ENCODE measurements at regions not wholly inside any gene's neighbourhood (a gene's known extent, or its start where the extent isn't known, plus 50 kb on each side); places are given as distances from the start of the nearest gene placed in this dataset.
"Not testable (repeated sequence)": the region's sequence is repeated elsewhere in the genome, so short reads cannot be mapped to it uniquely, and the experiment has no call there.

- no peaks in the 10 kb centered on the region for H3K9me3 ChIP-seq
- no peaks in the 10 kb centered on the region for H3K27me3 ChIP-seq
- H3K4me3 ChIP-seq, result no peak overlapping the region
- DNase-seq (no peak), ATAC-seq (no peak)
- no peaks in the 10 kb centered on the region for H3K4me1 ChIP-seq
- H3K27ac ChIP-seq, result no peak overlapping the region
- H3K36me3 ChIP-seq, result no peaks in the 10 kb centered on the region
- intact Hi-C loops (cut with DNase I), result no loop called here
- TF ChIP-seq POLR2A (IDR thresholded peaks at IDR 0.05) (no peak), CTCF (IDR thresholded peaks at IDR 0.05) (no peak)
- 81% methylated on average over 4 of the region's 4 CpGs for WGBS (ENCODE audit: insufficient coverage, low coverage, low lambda C conversion rate, missing lambda C conversion rate)
Observed at GRCh38 chr5:167936022-167936421, 355.4 kb upstream of the WWC1 start.

GRCh38 chr5:167936944-167937634, 354.4 kb upstream of the WWC1 start:
- H3K4me1 ChIP-seq, result no peaks in the 10 kb centered on the region
- ATAC-seq (no peak), DNase-seq (no peak)
- H3K27ac ChIP-seq, result no peak overlapping the region
- intact Hi-C loops (cut with DNase I), result no loop called here
- no peaks in the 10 kb centered on the region for H3K36me3 ChIP-seq
- TF ChIP-seq CTCF (IDR thresholded peaks at IDR 0.05), result no peak
- no peak for TF ChIP-seq POLR2A (IDR thresholded peaks at IDR 0.05)
- no peaks in the 10 kb centered on the region for H3K27me3 ChIP-seq
- no peaks in the 10 kb centered on the region for H3K9me3 ChIP-seq
- H3K4me3 ChIP-seq, result no peak overlapping the region
- 74% methylated on average over 6 of the region's 6 CpGs for WGBS (ENCODE audit: insufficient coverage, low coverage, low lambda C conversion rate, missing lambda C conversion rate)

- 69% methylated on average over 8 of the region's 8 CpGs for WGBS (ENCODE audit: insufficient coverage, low coverage, low lambda C conversion rate, missing lambda C conversion rate)
- Histone ChIP-seq H3K9me3 (no peaks in the 10 kb centered on the region), H3K27me3 (no peaks in the 10 kb centered on the region), H3K4me3 (no peak overlapping the region), H3K4me1 (no peaks in the 10 kb centered on the region), H3K36me3 (no peaks in the 10 kb centered on the region), H3K27ac (no peak overlapping the region)
- TF ChIP-seq CTCF (IDR thresholded peaks at IDR 0.05) (no peak), POLR2A (IDR thresholded peaks at IDR 0.05) (no peak)
- no peak for DNase-seq
- intact Hi-C loops (cut with DNase I), result no loop called here
- no peak for ATAC-seq
Observed at GRCh38 chr5:167937635-167937998, 353.8 kb upstream of the WWC1 start.

- ATAC-seq, result no peak
- Histone ChIP-seq H3K27ac (no peak overlapping the region), H3K4me3 (no peak overlapping the region), H3K9me3 (no peaks in the 10 kb centered on the region), H3K27me3 (no peaks in the 10 kb centered on the region), H3K4me1 (no peaks in the 10 kb centered on the region), H3K36me3 (no peaks in the 10 kb centered on the region)
- WGBS (ENCODE audit: insufficient coverage, low coverage, low lambda C conversion rate, missing lambda C conversion rate), result 87% methylated on average over 5 of the region's 6 CpGs
- intact Hi-C loops (cut with DNase I), result no loop called here
- DNase-seq, result no peak
- TF ChIP-seq POLR2A (IDR thresholded peaks at IDR 0.05) (no peak), CTCF (IDR thresholded peaks at IDR 0.05) (no peak)
Observed at GRCh38 chr5:167939686-167940085, 351.8 kb upstream of the WWC1 start.

GRCh38 chr5:167940911-167941310, 350.5 kb upstream of the WWC1 start:
- no peaks in the 10 kb centered on the region for H3K36me3 ChIP-seq
- intact Hi-C loops (cut with DNase I), result no loop called here

GRCh38 chr5:167941556-167941955, 349.9 kb upstream of the WWC1 start:
- not testable (repeated sequence) for ATAC-seq

More at GRCh38 chr5:167940911-167941310, 350.5 kb upstream of the WWC1 start:
- Histone ChIP-seq H3K27ac (no peak overlapping the region), H3K9me3 (no peaks in the 10 kb centered on the region), H3K4me1 (no peaks in the 10 kb centered on the region), H3K27me3 (no peaks in the 10 kb centered on the region), H3K4me3 (no peak overlapping the region)
- ATAC-seq (no peak), DNase-seq (no peak)
- TF ChIP-seq CTCF (IDR thresholded peaks at IDR 0.05) (no peak), POLR2A (IDR thresholded peaks at IDR 0.05) (no peak)
- 76% methylated on average over 3 of the region's 3 CpGs for WGBS (ENCODE audit: insufficient coverage, low coverage, low lambda C conversion rate, missing lambda C conversion rate)

More at GRCh38 chr5:167941556-167941955, 349.9 kb upstream of the WWC1 start:
- H3K36me3 ChIP-seq; H3K4me3 ChIP-seq; H3K27me3 ChIP-seq; DNase-seq; H3K9me3 ChIP-seq; H3K4me1 ChIP-seq; H3K27ac ChIP-seq; intact Hi-C loops (cut with DNase I): not testable (repeated sequence)
- WGBS (ENCODE audit: insufficient coverage, low coverage, low lambda C conversion rate, missing lambda C conversion rate), result 30% methylated on average over 1 of the region's 2 CpGs
